ENCODE measurements at regions not wholly inside any gene's neighbourhood (a gene's known extent, or its start where the extent isn't known, plus 50 kb on each side); places are given as distances from the start of the nearest gene placed in this dataset.
A peak's percentile ranks its signal among the peaks of the same experiment; 100 is the strongest.

DNA sequence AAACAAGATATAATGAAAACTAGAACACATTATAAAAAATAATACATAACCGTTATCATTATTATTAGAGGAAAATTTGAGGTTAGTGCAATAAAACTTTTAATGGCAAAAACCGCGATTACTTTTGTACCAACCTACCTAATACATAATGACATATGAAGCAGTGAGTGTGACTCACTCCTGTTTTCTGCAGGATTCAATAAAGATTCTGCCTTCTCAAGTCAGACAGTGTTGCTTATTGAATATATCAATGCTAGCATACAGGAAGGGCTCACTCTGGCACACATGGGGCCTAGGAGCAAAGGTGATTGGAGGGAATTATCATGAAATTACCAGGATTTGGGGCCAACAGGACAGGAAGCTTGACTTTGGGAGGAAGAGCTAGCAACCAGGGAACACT is 230.8 kb upstream of the CEP162 start:
- Histone ChIP-seq H3K27me3 (ENCODE audit: control insufficient read depth, insufficient read depth) (no peaks in the 10 kb centered on the region), H3K4me1 (ENCODE audit: control insufficient read depth, insufficient read depth, low read length) (no peaks in the 10 kb centered on the region), H3K27ac (ENCODE audit: low read length) (no peak overlapping the region), H3K9me3 (ENCODE audit: control insufficient read depth, low read length) (no peaks in the 10 kb centered on the region), H3K4me3 (ENCODE audit: low read length) (no peak overlapping the region)
- WGBS: 96% methylated on average over 3 of the region's 3 CpGs
- ATAC-seq (no peak), DNase-seq (no peak)
- intact Hi-C loops (cut with DNase I): no loop called here

GRCh38 chr6:84457276-84457675 is 229.8 kb upstream of the CEP162 start:
- intact Hi-C loops (cut with DNase I): no loop called here

GRCh38 chr6:84456803-84457202 is 229.4 kb upstream of the CEP162 start:
- intact Hi-C loops (cut with DNase I): no loop called here
- Histone ChIP-seq H3K4me3 (ENCODE audit: low read length) (no peak overlapping the region), H3K27ac (ENCODE audit: low read length) (no peak overlapping the region), H3K27me3 (ENCODE audit: control insufficient read depth, insufficient read depth) (no peaks in the 10 kb centered on the region), H3K9me3 (ENCODE audit: control insufficient read depth, low read length) (no peaks in the 10 kb centered on the region), H3K4me1 (ENCODE audit: control insufficient read depth, insufficient read depth, low read length) (no peaks in the 10 kb centered on the region)
- no peak for DNase-seq
- no peak for ATAC-seq
- 87% methylated on average over 4 of the region's 4 CpGs for WGBS

More at GRCh38 chr6:84457276-84457675, 229.8 kb upstream of the CEP162 start:
- Histone ChIP-seq H3K27ac (ENCODE audit: low read length) (no peak overlapping the region), H3K27me3 (ENCODE audit: control insufficient read depth, insufficient read depth) (no peaks in the 10 kb centered on the region), H3K4me1 (ENCODE audit: control insufficient read depth, insufficient read depth, low read length) (no peaks in the 10 kb centered on the region), H3K9me3 (ENCODE audit: control insufficient read depth, low read length) (no peaks in the 10 kb centered on the region), H3K4me3 (ENCODE audit: low read length) (no peak overlapping the region)
- no peak for ATAC-seq
- 43% methylated on average over 3 of the region's 3 CpGs for WGBS
- DNase-seq: no peak

DNA sequence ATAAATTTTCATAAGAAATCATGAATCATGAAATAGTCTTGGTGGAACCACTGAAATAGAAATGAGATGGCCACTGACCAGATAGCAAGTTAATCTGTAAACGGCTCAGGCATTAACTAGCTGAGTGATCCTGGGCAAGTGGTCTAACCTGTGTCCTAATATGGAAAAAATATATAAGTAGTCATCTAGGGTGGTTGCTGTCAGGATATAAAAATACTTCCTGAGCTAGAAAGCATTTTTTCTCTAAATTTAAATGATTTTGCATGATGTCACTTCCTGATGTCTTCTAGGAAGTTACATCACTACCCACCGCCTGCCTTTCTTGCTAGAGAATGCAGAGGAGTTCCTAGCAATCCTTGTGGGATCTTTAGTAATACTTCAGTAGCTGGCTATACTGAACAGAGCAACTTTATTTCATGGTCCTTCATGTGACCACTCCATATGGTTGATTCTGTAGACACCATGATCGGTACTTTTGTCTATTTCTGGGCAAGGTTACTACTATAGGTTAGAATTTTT is 228.1 kb upstream of the CEP162 start:
- H3K4me3 ChIP-seq (ENCODE audit: low read length): no peak overlapping the region
- no peak for DNase-seq
- H3K27me3 ChIP-seq (ENCODE audit: control insufficient read depth, insufficient read depth): no peaks in the 10 kb centered on the region
- H3K27ac ChIP-seq (ENCODE audit: low read length): no peak overlapping the region
- no peaks in the 10 kb centered on the region for H3K4me1 ChIP-seq (ENCODE audit: control insufficient read depth, insufficient read depth, low read length)
- no peak for ATAC-seq
- no peaks in the 10 kb centered on the region for H3K9me3 ChIP-seq (ENCODE audit: control insufficient read depth, low read length)
- WGBS: 71% methylated on average over 3 of the region's 3 CpGs
- intact Hi-C loops (cut with DNase I): no loop called here

- Histone ChIP-seq H3K27me3 (ENCODE audit: control insufficient read depth, insufficient read depth) (no peaks in the 10 kb centered on the region), H3K9me3 (ENCODE audit: control insufficient read depth, low read length) (no peaks in the 10 kb centered on the region), H3K4me1 (ENCODE audit: control insufficient read depth, insufficient read depth, low read length) (no peaks in the 10 kb centered on the region), H3K27ac (ENCODE audit: low read length) (no peak overlapping the region), H3K4me3 (ENCODE audit: low read length) (no peak overlapping the region)
- ATAC-seq (no peak), DNase-seq (no peak)
- intact Hi-C loops (cut with DNase I): no loop called here
Measured at GRCh38 chr6:84453499-84453898, 226.1 kb upstream of the CEP162 start.

DNA sequence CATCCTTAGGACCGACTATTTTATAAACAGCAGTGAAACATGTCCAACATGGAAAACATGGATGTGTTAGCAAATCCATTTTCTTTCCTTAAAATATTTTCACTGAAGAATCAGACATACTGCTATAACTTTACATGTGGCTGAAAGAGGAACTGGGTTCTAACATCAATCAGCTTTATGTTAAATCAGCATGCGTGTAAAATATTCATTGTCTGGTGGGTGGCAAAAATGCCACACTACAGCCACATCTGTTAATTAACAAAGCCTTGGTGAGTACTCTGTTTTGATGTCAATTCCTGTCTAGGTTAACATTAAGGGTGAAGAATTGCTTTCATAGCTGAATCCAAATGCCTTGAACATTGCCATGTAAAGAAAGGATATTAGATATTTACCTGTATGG is 222.6 kb upstream of the CEP162 start:
- Histone ChIP-seq H3K4me1 (ENCODE audit: control insufficient read depth, insufficient read depth, low read length) (no peaks in the 10 kb centered on the region), H3K27me3 (ENCODE audit: control insufficient read depth, insufficient read depth) (no peaks in the 10 kb centered on the region), H3K27ac (ENCODE audit: low read length) (no peak overlapping the region), H3K9me3 (ENCODE audit: control insufficient read depth, low read length) (no peaks in the 10 kb centered on the region), H3K4me3 (ENCODE audit: low read length) (no peak overlapping the region)
- ATAC-seq: no peak
- 82% methylated on average over 2 of the region's 2 CpGs for WGBS
- DNase-seq: no peak
- intact Hi-C loops (cut with DNase I): no loop called here

DNA sequence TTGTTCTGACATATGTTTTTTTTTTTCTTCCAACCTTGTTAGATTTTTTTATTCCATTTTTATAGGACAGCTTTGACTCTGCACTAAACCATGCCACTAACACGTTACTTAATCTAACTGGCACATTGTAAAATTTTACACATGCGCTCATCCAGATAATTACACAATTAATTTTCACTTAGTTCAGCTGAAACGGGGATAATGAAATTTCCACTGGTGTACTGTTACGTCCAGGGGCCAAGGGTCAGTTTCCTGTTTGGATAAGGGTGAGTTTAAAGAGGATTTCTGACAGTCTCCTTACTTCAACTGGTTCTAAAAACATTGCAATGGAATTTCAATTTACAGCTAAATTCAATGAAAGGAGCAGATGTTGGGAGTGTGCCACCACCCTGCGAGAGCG is 221.8 kb upstream of the CEP162 start:
- no peaks in the 10 kb centered on the region for H3K27me3 ChIP-seq (ENCODE audit: control insufficient read depth, insufficient read depth)
- no peak overlapping the region for H3K27ac ChIP-seq (ENCODE audit: low read length)
- no peak for DNase-seq
- no peaks in the 10 kb centered on the region for H3K9me3 ChIP-seq (ENCODE audit: control insufficient read depth, low read length)
- 39% methylated on average over 6 of the region's 6 CpGs for WGBS
- ATAC-seq: peak in 1 of 2 donors; percentile 51
- H3K4me3 ChIP-seq (ENCODE audit: low read length): no peak overlapping the region
- no peaks in the 10 kb centered on the region for H3K4me1 ChIP-seq (ENCODE audit: control insufficient read depth, insufficient read depth, low read length)
- intact Hi-C loops (cut with DNase I): no loop called here

DNA sequence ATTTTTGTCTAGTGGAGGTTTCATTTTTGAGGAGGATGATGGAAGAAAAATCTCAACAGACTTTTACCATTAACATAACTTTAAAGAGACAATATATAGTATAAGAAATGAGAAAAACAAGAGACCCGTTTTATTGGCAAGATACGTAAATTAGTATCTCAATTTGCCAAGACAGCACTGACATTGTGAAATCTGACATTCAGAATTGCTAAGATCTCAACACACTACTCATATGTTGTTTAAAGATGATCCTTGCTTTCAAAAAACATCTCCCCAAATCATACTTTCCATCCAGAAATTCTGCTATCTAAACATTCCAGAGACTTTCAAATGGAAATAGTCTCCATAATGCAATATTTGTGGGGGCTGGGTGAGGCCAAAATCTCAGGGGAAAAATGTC is 220.9 kb upstream of the CEP162 start:
- intact Hi-C loops (cut with DNase I): no loop called here

DNA sequence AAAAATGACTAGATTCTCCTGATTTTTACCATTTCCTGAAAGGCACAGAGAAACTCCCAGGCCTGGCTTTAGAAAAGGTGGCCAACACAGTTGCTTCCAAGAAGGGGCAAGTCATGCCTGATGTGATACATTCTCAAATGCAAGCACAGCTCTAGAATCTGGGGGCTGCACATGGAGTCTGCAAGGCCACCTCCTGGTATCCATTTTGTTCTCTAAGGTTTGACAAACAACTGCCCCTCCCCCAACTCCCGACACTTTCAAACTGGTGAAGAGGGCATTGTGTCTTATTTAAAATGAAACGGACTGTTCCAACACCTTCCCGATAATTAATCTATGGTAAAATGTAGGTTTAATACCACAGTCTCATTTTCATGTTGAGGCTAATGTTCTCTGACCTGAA is 220.2 kb upstream of the CEP162 start:
- Histone ChIP-seq H3K27ac (ENCODE audit: low read length) (no peak overlapping the region), H3K4me3 (ENCODE audit: low read length) (no peak overlapping the region), H3K9me3 (ENCODE audit: control insufficient read depth, low read length) (no peaks in the 10 kb centered on the region), H3K4me1 (ENCODE audit: control insufficient read depth, insufficient read depth, low read length) (no peaks in the 10 kb centered on the region), H3K27me3 (ENCODE audit: control insufficient read depth, insufficient read depth) (no peaks in the 10 kb centered on the region)
- 82% methylated on average over 3 of the region's 3 CpGs for WGBS
- DNase-seq: no peak
- intact Hi-C loops (cut with DNase I): no loop called here
- ATAC-seq: no peak

More for the DNA sequence above, 220.9 kb upstream of the CEP162 start:
- 61% methylated on average over 2 of the region's 2 CpGs for WGBS
- Histone ChIP-seq H3K27ac (ENCODE audit: low read length) (no peak overlapping the region), H3K9me3 (ENCODE audit: control insufficient read depth, low read length) (no peaks in the 10 kb centered on the region), H3K4me3 (ENCODE audit: low read length) (no peak overlapping the region), H3K4me1 (ENCODE audit: control insufficient read depth, insufficient read depth, low read length) (no peaks in the 10 kb centered on the region), H3K27me3 (ENCODE audit: control insufficient read depth, insufficient read depth) (no peaks in the 10 kb centered on the region)
- DNase-seq: no peak
- no peak for ATAC-seq

DNA sequence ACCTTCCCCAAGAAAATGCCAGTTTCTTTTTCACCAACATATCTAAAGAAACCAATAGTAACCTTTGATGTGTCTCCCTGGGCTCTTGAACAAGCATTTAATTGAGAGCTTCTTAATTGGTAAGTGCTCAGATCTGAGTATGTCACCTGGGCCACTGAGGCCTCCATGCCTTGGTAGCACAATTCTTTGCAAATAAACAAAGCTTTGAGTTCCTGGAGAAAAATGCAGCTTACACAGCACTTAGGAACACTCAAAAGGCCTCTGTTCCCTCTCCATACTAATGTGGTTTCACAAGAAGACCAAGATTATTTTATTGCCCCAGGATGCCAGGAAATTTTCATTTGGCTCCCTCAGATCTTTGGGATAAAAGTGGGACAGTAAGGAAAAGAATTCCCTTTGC is 217.6 kb upstream of the CEP162 start:
- intact Hi-C loops (cut with DNase I): no loop called here
- H3K9me3 ChIP-seq (ENCODE audit: control insufficient read depth, low read length): no peaks in the 10 kb centered on the region
- DNase-seq (no peak), ATAC-seq (no peak)
- H3K27ac ChIP-seq (ENCODE audit: low read length): no peak overlapping the region
- no peaks in the 10 kb centered on the region for H3K4me1 ChIP-seq (ENCODE audit: control insufficient read depth, insufficient read depth, low read length)
- H3K4me3 ChIP-seq (ENCODE audit: low read length): no peak overlapping the region
- no peaks in the 10 kb centered on the region for H3K27me3 ChIP-seq (ENCODE audit: control insufficient read depth, insufficient read depth)

- WGBS: 77% methylated on average over 3 of the region's 3 CpGs
- Histone ChIP-seq H3K27me3 (ENCODE audit: control insufficient read depth, insufficient read depth) (no peaks in the 10 kb centered on the region), H3K4me3 (ENCODE audit: low read length) (no peak overlapping the region), H3K27ac (ENCODE audit: low read length) (no peak overlapping the region), H3K4me1 (ENCODE audit: control insufficient read depth, insufficient read depth, low read length) (no peaks in the 10 kb centered on the region), H3K9me3 (ENCODE audit: control insufficient read depth, low read length) (no peaks in the 10 kb centered on the region)
- no peak for ATAC-seq
- no peak for DNase-seq
- intact Hi-C loops (cut with DNase I): no loop called here
Measured at GRCh38 chr6:84442208-84442607, 214.8 kb upstream of the CEP162 start.

- Histone ChIP-seq H3K4me1 (ENCODE audit: control insufficient read depth, insufficient read depth, low read length) (no peaks in the 10 kb centered on the region), H3K27me3 (ENCODE audit: control insufficient read depth, insufficient read depth) (no peaks in the 10 kb centered on the region), H3K4me3 (ENCODE audit: low read length) (no peak overlapping the region), H3K27ac (ENCODE audit: low read length) (no peak overlapping the region), H3K9me3 (ENCODE audit: control insufficient read depth, low read length) (no peaks in the 10 kb centered on the region)
- DNase-seq (no peak), ATAC-seq (no peak)
- 88% methylated on average over 3 of the region's 3 CpGs for WGBS
- intact Hi-C loops (cut with DNase I): no loop called here
Measured at GRCh38 chr6:84441456-84441855, 214.0 kb upstream of the CEP162 start.
